NCI-H524 (cell line): ENCODE measurements at regions not wholly inside any gene's neighbourhood (a gene's known extent, or its start where the extent isn't known, plus 50 kb on each side); places are given as distances from the start of the nearest gene placed in this dataset.
"Not testable (repeated sequence)": the region's sequence is repeated elsewhere in the genome, so short reads cannot be mapped to it uniquely, and the experiment has no call there.

Experiments
- DNase-seq, 2 experiments: peaks; one replicate each; lab custom pipeline; 2025; lab: John Stamatoyannopoulos, UW

- peak; percentile 21 to 65 for DNase-seq
Observed at GRCh38 chr18:58805467-58806187, 59.0 kb upstream of the ZNF532 start.

GRCh38 chr18:58806826-58807714 lies 57.6 kb upstream of the ZNF532 start:
- no peak for DNase-seq

GRCh38 chr18:58807766-58808165 lies 56.9 kb upstream of the ZNF532 start:
- DNase-seq, result no peak

DNA sequence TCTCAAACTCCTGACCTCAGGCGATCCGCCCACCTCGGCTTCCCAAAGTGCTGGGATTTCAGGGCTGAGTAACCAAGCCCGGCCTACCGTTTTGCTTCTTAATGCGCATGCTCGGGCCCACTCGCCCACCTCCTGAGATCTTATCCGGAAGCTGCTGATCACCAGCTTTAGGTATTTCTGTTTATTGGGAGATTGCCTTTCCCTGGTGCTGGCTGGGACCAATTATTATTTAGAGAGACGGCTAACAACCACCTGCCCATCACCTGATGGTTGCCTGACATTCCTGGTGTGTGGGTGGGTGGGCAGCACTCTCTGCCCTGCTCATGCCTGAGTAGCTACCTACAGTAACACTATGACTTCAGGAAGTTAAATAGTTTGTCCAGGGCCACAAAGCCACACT lies 56.3 kb upstream of the ZNF532 start:
- DNase-seq, result no peak

GRCh38 chr18:58811859-58812258 lies 52.8 kb upstream of the ZNF532 start:
- not testable (repeated sequence) for DNase-seq

DNA sequence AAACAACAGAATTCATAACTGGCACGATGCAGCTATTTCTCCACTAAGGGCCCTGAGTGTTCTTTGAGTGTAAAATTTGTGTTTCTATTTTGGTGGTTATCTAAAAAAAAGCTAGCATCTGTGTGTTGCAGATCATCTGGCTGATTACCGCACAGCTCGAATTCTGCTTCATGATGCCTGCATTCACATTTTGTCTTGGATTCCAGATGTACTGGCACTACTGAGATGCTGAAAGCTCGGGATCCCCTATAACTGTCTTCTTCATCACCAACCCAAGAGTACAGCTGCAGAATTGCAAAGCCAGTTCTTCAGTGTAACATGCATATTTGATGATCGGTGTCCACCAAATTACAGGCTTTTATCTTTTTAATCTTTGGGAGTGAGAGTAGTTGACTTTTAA lies 51.6 kb upstream of the ZNF532 start:
- DNase-seq, result no peak

DNA sequence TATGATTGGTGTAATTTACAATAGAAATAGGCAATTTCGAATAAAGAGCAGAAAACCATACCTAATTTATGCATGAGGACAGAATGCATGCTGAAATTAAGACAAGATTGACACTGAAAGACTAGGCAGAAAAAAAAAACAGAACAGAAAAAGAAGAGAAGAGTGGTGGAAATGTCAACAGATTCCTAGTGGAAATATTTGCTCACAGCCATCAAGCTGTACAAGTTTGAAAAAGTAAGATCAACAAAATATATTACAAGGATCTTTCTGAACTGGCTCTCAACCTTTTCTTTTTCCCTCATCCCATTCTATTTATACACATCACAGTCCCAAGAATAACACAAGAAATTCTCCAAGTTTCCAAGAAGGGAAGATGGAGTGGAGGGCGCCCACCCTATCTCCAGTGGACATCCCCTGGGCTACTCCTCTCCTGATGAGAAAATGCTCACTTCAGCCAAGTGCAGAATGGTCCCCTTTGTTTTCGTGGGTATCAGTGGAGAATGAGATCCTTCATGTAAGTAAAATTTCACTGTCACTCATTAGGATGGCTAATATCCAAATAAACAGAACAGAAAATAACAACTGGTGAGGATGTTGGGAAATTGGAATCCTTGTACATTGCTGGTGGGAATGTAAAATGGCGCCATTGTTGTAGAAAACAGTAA lies 51.0 kb upstream of the ZNF532 start:
- no peak for DNase-seq

DNA sequence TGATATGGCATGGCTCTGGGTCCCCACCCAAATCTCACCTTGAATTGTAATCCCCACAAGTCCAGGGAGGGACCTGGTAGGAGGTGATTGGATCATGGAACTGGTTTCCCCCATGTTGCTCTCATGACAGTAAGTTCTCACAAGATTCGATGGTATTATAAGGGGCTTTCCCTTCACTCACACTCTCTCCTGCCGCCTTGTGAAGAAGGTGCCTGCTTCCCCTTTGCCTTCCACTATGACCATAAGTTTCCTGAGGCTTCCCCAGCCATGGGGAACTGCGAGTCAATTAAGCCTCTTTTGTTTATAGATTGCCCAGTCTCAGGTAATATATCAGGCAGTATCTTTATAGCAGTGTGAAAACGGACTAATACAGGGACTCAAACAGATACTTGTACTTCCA lies 50.4 kb upstream of the ZNF532 start:
- DNase-seq, result no peak
